ENCODE measurements at regions not wholly inside any gene's neighbourhood (a gene's known extent, or its start where the extent isn't known, plus 50 kb on each side); places are given as distances from the start of the nearest gene placed in this dataset.
"Not testable (repeated sequence)": the region's sequence is repeated elsewhere in the genome, so short reads cannot be mapped to it uniquely, and the experiment has no call there.

DNA sequence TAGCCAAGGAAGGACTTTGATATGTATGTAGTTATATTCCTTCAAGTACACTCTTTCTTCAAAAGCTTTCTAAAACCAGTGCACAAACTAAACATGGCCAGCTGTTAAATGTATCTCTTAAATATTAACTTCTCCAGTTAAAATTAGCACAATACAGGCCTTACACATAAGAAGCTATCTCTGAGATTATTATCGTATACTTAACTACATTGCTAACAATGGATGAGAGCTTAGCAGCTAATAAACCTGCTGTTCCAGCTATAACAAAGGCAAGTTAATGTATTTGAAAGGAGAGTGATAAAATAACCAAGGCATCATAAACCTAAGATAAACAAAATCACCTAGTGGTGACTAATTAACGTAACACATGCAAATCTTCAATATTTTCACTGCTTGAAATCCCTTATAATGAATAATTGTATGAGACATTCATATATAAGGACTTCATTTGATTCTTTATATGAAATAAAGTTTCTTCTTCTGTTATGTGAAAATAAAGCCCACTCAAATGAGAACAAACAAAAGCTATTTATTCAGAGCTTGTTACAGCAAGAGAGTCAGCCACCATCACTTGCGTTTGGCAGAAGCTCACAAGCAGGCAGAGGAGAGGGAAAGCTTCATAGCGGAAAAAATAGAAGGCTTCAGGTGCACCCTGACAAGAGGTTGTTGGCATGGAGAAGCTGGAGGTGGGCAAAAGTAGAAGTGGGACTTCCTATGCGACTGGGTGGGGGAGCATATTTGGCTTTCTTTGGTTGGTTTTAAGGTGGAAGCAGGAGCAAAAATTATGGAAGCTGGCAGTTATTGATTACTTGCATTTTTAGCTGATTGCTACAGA, 274.1 kb upstream of the CHRM3 start:
- DNase-seq (no peak), ATAC-seq (no peak)
- Histone ChIP-seq H3K9me3 (no peaks in the 10 kb centered on the region), H3K27me3 (ENCODE audit: low read depth) (no peaks in the 10 kb centered on the region), H3K27ac (no peak overlapping the region), H3K36me3 (no peaks in the 10 kb centered on the region), H3K4me1 (no peaks in the 10 kb centered on the region), H3K4me3 (no peak overlapping the region)
- intact Hi-C loops (cut with DNase I) = no loop called here
- TF ChIP-seq, protein P1, sequence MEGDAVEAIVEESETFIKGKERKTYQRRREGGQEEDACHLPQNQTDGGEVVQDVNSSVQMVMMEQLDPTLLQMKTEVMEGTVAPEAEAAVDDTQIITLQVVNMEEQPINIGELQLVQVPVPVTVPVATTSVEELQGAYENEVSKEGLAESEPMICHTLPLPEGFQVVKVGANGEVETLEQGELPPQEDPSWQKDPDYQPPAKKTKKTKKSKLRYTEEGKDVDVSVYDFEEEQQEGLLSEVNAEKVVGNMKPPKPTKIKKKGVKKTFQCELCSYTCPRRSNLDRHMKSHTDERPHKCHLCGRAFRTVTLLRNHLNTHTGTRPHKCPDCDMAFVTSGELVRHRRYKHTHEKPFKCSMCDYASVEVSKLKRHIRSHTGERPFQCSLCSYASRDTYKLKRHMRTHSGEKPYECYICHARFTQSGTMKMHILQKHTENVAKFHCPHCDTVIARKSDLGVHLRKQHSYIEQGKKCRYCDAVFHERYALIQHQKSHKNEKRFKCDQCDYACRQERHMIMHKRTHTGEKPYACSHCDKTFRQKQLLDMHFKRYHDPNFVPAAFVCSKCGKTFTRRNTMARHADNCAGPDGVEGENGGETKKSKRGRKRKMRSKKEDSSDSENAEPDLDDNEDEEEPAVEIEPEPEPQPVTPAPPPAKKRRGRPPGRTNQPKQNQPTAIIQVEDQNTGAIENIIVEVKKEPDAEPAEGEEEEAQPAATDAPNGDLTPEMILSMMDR (IDR thresholded peaks at IDR 0.05) = no peak

DNA sequence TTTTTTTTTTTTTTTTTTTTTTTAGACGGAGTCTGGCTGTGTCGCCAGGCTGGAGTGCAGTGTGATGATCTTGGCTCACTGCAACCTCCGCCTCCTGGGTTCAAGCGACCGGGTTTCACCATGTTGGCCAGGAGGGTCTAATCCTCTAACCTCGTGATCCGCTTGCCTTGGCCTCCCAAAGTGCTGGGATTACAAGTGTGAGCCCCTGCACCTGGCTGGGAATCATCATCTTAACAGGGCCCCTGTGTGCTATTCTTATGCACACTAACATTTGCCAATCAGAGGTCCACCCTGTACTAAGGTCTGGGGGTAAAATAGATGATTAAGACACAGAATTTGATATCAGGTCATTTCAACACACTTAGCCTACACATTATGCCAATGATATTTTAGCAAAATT, 278.7 kb upstream of the CHRM3 start:
- H3K27me3 ChIP-seq (ENCODE audit: low read depth) = no peaks in the 10 kb centered on the region
- H3K4me1 ChIP-seq = no peaks in the 10 kb centered on the region
- ATAC-seq = no peak
- TF ChIP-seq, protein P1 (IDR thresholded peaks at IDR 0.05) = no peak
- intact Hi-C loops (cut with DNase I) = no loop called here
- no peak overlapping the region for H3K27ac ChIP-seq
- no peak overlapping the region for H3K4me3 ChIP-seq
- no peaks in the 10 kb centered on the region for H3K36me3 ChIP-seq
- no peak for DNase-seq
- H3K9me3 ChIP-seq = no peaks in the 10 kb centered on the region

GRCh38 chr1:239106689-239107088, 279.7 kb upstream of the CHRM3 start:
- H3K27ac ChIP-seq; H3K9me3 ChIP-seq; H3K4me1 ChIP-seq; DNase-seq; H3K27me3 ChIP-seq (ENCODE audit: low read depth); H3K36me3 ChIP-seq; H3K4me3 ChIP-seq; ATAC-seq; intact Hi-C loops (cut with DNase I): not testable (repeated sequence)

- Histone ChIP-seq H3K4me1 (no peaks in the 10 kb centered on the region), H3K27ac (no peak overlapping the region), H3K36me3 (no peaks in the 10 kb centered on the region), H3K4me3 (no peak overlapping the region), H3K9me3 (no peaks in the 10 kb centered on the region), H3K27me3 (ENCODE audit: low read depth) (no peaks in the 10 kb centered on the region)
- ATAC-seq (peak; percentile 35 to 52), DNase-seq (no peak)
- intact Hi-C loops (cut with DNase I) = no loop called here
- TF ChIP-seq, protein P1 (IDR thresholded peaks at IDR 0.05) = no peak
Measured at GRCh38 chr1:239098400-239099037, 287.8 kb upstream of the CHRM3 start.

DNA sequence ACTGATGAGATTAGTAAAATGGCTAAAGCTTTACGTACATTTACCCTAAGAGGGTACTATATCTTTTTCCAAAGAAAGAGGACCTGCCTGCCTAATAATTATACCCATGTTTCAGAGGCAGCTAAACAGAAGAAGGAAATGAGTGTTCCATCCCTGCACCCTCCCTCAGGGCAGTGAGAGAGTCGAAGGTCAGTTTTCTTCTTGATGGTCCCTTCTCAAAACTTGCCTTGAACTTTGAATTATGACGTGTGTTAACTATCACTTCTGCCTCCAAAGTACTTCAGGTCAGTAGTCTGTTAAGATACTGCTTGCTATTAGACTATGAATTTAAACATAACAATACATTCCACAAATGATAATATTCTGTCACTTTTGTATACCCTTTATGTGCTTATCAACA, 294.8 kb upstream of the CHRM3 start:
- Histone ChIP-seq H3K36me3 (no peaks in the 10 kb centered on the region), H3K4me3 (no peak overlapping the region), H3K27ac (no peak overlapping the region), H3K4me1 (no peaks in the 10 kb centered on the region), H3K9me3 (no peaks in the 10 kb centered on the region), H3K27me3 (ENCODE audit: low read depth) (no peaks in the 10 kb centered on the region)
- no peak for DNase-seq
- TF ChIP-seq, protein P1 (IDR thresholded peaks at IDR 0.05) = no peak
- ATAC-seq = no peak
- intact Hi-C loops (cut with DNase I) = no loop called here

DNA sequence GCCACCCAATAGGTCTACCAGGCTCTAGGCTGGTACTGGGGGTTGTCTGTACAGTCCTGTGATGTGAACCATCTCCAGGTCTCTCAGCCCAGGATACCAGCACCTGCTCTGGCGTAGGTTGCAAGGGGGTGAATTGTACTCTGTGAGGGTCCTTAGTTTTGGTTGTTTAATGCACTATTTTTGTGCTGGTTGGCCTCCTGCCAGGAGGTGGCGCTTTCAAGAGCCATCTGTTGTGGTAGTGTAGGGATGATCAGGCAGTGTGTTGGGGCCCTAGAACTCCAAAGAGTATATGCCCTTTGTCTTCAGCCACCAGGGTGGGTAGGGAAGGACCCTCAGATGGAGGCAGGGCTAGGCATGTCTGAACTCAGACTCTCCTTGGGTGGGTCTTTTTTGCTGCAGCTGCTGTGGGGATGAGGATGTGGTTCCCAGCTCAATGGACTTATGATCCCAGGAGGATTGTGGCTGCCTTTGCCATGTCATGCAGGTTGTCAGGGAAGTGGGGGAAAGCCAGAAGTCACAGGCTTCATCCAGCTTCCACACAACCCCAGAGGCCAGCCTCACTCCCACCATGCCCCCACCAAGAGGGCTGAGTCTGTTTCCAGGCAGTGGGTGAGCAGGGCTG, 301.8 kb upstream of the CHRM3 start:
- DNase-seq (no peak), ATAC-seq (no peak)
- no peaks in the 10 kb centered on the region for H3K4me1 ChIP-seq
- TF ChIP-seq, protein P1 (IDR thresholded peaks at IDR 0.05) = no peak
- H3K9me3 ChIP-seq = no peaks in the 10 kb centered on the region
- intact Hi-C loops (cut with DNase I) = no loop called here
- H3K36me3 ChIP-seq = no peaks in the 10 kb centered on the region
- H3K4me3 ChIP-seq = no peak overlapping the region
- no peak overlapping the region for H3K27ac ChIP-seq
- H3K27me3 ChIP-seq (ENCODE audit: low read depth) = no peaks in the 10 kb centered on the region

DNA sequence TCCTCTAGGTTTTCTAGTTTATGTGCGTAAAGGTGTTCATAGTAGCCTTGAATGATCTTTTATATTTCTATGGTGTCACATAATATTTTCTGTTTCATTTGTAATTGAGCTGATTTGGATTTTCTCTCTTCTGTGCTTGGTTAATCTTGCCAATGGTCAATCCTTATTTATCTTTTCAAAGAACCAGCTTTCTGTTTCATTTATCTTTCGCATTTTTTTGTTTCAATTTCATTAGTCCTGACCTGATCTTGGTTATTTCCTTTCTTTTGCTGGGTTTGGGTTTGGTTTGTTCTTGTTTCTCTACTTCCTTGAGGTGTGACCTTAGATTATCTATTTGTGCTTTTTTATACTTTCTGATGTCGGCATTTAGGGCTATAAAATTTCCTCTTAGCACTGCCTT, 304.4 kb upstream of the CHRM3 start:
- intact Hi-C loops (cut with DNase I); ATAC-seq: not testable (repeated sequence)

More for the DNA sequence above, 304.4 kb upstream of the CHRM3 start:
- not testable (repeated sequence) for H3K4me1 ChIP-seq; H3K27ac ChIP-seq; H3K9me3 ChIP-seq; H3K4me3 ChIP-seq; DNase-seq; H3K36me3 ChIP-seq; H3K27me3 ChIP-seq (ENCODE audit: low read depth)

All from lower lobe of right lung (tissue), 2 donors.